ENCODE measurements at regions not wholly inside any gene's neighbourhood (a gene's known extent, or its start where the extent isn't known, plus 50 kb on each side); places are given as distances from the start of the nearest gene placed in this dataset.

DNA sequence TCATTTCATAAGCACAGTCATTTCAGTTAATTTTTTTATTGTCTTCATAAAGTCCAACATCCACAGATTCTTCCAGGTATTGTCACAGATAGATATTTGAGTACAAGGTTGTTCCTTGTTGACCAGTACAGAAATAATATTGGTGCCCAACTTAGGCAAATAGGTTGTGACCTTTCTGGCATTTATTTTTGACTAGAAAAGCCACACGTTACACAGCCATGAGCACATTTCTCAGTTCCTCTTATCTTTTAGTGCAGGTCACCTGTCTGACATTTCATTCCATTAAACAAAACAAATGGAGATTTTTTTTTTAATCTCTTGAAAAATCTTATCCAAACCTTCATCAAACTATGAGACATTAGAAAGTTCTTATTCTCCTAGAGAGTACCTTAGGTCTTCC lies 428.8 kb downstream of the ZNF521 start:
- no peaks in the 10 kb centered on the region for H3K27me3 Mint-ChIP-seq
- ATAC-seq (replicated peaks) (no peak), DNase-seq (no peak)
- H3K9me3 Mint-ChIP-seq: peaks cover 0 to 2% of the 10 kb centered on the region in 2 donors
- H3K4me3 Mint-ChIP-seq: no peak overlapping the region
- H3K27ac Mint-ChIP-seq: no peak overlapping the region
- H3K36me3 Mint-ChIP-seq (ENCODE audit: insufficient read depth): no peaks in the 10 kb centered on the region
- H3K4me1 Mint-ChIP-seq (ENCODE audit: low read depth in 2 of 2): no peaks in the 10 kb centered on the region

DNA sequence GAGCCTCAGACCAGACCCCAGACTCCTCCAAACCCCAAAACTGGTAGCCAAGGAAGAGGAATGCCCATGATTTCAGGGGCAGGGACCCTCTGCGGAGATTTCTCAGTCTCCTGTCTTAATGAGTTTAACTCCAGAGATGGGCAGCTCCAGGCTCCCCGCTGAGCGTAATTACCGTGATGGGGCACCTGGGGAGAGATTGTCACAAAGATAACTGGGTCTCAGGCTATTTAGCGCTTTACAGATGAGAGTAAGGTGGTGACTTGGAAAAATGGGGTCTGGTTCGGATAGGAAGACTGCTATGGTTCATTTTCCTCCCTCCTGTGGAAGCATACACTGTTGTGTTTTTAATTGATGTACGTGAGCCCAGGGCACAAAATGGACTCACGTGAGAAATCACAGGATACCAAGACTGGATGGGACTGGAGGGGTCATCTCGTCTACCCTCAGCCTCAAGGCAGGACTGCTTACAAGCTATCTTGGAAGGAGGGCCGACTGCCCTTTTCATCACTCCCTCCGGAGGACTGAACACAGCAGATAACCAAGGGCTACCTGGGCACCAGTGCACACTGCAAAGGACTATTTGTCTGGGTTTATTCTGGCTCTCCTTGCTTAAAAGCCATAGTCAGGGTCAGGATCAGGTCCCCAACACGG lies 427.8 kb downstream of the ZNF521 start:
- DNase-seq (no peak), ATAC-seq (replicated peaks) (no peak)
- Mint-ChIP-seq H3K36me3 (ENCODE audit: insufficient read depth) (no peaks in the 10 kb centered on the region), H3K27me3 (peaks cover 0 to 5% of the 10 kb centered on the region in 2 donors), H3K9me3 (peaks cover 0 to 2% of the 10 kb centered on the region in 2 donors), H3K4me3 (no peak overlapping the region), H3K27ac (no peak overlapping the region), H3K4me1 (ENCODE audit: low read depth in 2 of 2) (no peaks in the 10 kb centered on the region)

DNA sequence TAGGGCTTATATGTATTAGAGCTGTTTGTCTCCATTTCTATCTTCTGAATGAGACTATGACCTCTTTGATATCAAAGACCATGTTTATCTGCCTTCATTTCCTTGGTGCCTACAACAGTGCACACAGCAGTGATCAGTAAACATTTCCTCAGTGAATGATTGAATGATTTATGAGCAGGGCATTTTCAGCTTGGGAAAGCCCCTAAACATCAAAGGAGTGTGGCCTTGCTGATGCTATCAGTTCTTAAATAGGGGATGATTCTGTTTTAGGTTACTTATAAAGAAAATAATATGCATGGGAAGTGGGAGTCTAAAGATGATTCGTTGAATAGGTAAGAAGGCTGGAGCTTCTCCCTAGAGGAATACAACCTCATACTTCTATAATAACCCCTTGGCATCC lies 425.3 kb downstream of the ZNF521 start:
- ATAC-seq (replicated peaks): no peak
- no peaks in the 10 kb centered on the region for H3K4me1 Mint-ChIP-seq (ENCODE audit: low read depth in 2 of 2)

DNA sequence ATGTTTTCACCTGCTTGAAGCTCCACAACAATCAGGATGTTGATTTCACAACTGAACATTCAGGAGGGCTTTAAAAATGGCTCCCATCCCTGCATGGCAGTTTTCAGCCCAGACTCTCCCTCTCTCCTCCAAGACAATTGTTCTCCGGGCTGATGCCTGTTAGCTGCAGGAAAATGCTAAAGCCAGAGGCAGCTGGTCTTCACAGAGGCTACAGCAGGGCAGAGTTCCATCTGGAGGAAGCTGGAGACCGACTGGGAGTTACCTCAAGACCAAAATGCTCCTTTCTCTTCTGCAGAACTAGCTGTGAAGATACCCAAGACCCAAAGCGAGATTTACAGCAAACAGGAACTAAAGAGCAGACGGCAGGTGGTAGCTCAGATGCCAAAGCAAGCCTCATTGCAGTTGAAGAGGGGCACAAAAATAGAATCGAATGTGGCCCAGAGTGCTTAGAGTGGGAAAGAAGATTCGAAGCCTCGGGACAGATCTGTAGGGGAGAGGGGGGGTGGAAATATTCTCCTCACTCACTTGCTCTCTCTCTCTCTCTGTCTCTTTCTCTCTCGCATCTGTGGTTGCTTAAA lies 423.6 kb downstream of the ZNF521 start:
- H3K9me3 Mint-ChIP-seq: peaks cover 0 to 4% of the 10 kb centered on the region in 2 donors
- DNase-seq (no peak), ATAC-seq (replicated peaks) (no peak)
- no peaks in the 10 kb centered on the region for H3K4me1 Mint-ChIP-seq (ENCODE audit: low read depth in 2 of 2)
- no peak overlapping the region for H3K27ac Mint-ChIP-seq
- peaks cover 0 to 5% of the 10 kb centered on the region in 2 donors for H3K27me3 Mint-ChIP-seq
- H3K4me3 Mint-ChIP-seq: no peak overlapping the region
- H3K36me3 Mint-ChIP-seq (ENCODE audit: insufficient read depth): no peaks in the 10 kb centered on the region

More for the DNA sequence above, 425.3 kb downstream of the ZNF521 start:
- peaks cover 0 to 4% of the 10 kb centered on the region in 2 donors for H3K9me3 Mint-ChIP-seq
- H3K4me3 Mint-ChIP-seq: no peak overlapping the region
- H3K27me3 Mint-ChIP-seq: peaks cover 0 to 5% of the 10 kb centered on the region in 2 donors
- DNase-seq: no peak
- no peak overlapping the region for H3K27ac Mint-ChIP-seq
- H3K36me3 Mint-ChIP-seq (ENCODE audit: insufficient read depth): no peaks in the 10 kb centered on the region

DNA sequence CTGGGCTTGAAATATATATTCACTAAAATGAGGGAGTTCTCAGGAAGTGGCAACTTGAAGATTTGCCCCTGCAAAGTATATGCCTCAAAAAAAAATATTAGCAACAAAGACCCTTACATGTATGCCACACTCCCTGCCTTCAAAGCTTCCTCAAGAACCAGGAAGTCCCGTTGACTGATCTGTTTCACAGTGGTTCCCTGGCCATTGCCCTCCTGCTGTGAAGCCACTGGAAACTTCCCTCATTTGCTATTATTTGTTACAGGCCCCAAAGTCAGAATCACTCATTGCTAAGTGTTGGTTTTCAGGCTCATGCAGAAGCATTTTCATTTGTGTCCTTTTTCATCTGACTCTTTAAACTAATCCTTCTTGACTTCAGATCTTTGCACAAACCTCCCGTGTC lies 421.5 kb downstream of the ZNF521 start:
- H3K27me3 Mint-ChIP-seq: peaks cover 0 to 5% of the 10 kb centered on the region in 2 donors
- no peak for DNase-seq
- no peak overlapping the region for H3K4me3 Mint-ChIP-seq
- H3K27ac Mint-ChIP-seq: no peak overlapping the region
- H3K9me3 Mint-ChIP-seq: peaks cover 0 to 4% of the 10 kb centered on the region in 2 donors
- H3K4me1 Mint-ChIP-seq (ENCODE audit: low read depth in 2 of 2): no peaks in the 10 kb centered on the region
- ATAC-seq (replicated peaks): no peak
- H3K36me3 Mint-ChIP-seq (ENCODE audit: insufficient read depth): no peaks in the 10 kb centered on the region

DNA sequence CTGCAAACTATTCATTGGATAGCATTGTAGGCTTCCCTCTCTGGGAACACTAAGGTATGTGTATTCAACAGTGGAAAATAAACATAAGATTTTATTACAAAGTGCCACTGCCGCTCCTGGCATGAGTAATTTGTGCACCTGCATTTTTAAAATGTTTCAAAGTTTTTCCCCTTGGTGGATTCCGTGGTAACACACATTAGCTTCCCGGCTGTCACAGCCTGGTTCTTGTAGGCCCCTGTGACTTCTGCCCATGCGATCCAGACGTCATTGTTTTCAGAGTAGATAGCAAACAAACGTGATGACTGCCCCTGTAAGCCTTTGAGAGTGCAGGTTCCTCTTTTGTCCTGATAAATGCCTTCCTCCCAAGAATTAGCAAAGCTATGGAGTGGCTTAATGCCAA lies 421.0 kb downstream of the ZNF521 start:
- no peak for DNase-seq
- no peak for ATAC-seq (replicated peaks)
- Mint-ChIP-seq H3K27me3 (peaks cover 0 to 5% of the 10 kb centered on the region in 2 donors), H3K4me3 (no peak overlapping the region), H3K9me3 (peaks cover 0 to 4% of the 10 kb centered on the region in 2 donors), H3K36me3 (ENCODE audit: insufficient read depth) (no peaks in the 10 kb centered on the region), H3K4me1 (ENCODE audit: low read depth in 2 of 2) (no peaks in the 10 kb centered on the region), H3K27ac (no peak overlapping the region)

DNA sequence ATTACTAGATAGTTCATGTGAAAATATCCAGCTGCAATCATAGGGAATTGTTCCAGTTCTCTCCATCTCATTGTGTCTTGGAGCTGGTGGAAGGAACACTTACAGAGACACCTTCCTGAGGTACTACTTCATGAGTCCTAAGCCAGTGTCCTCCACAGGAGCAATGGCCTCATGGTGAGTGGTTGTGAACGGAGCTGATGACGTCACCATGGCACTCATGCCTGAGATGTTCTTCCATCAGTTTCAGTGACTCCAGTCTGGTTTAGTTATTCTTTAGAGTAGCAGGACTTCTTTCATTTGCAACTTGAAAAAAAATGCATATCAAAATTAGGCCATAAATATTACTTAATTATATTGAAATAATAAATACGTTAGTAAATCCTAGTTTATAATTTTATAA lies 418.6 kb downstream of the ZNF521 start:
- ATAC-seq (replicated peaks) (no peak), DNase-seq (no peak)
- Mint-ChIP-seq H3K27ac (no peak overlapping the region), H3K36me3 (ENCODE audit: insufficient read depth) (no peaks in the 10 kb centered on the region), H3K9me3 (peaks cover 0 to 2% of the 10 kb centered on the region in 2 donors), H3K27me3 (peaks cover 0 to 4% of the 10 kb centered on the region in 2 donors), H3K4me3 (no peak overlapping the region), H3K4me1 (ENCODE audit: low read depth in 2 of 2) (no peaks in the 10 kb centered on the region)

DNA sequence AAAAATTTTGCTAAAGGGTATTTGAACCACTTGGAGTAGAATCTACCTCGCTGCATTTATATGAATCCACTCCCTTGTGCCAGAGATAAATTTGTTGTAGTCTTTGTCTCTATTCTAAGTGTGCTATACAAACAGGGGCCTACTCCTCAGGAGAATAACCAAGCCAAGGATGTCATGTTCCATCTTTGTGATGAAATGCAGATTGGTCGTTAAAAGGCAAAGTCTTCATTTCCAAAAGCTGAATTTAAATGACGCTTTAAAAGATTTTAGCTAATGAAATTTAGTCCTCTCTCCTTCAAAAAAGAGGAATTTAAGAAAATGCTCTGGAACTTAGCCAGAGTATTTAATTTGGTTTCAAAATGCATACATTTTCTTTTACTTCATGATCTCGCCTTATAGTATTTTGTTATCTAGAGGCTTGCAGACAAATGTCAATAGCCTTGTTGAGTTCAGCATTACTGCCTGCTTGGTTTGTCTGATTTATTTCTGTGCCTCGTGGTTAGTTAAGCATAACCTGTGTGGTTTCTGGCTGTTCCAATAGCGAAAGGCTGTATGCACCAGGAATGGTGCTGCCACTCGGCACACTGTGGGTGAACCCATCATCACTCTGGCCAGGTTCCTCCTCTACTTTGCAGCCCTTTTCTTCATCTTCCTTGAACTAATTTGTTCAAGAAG lies 417.6 kb downstream of the ZNF521 start:
- ATAC-seq (replicated peaks): no peak
- no peaks in the 10 kb centered on the region for H3K27me3 Mint-ChIP-seq
- H3K27ac Mint-ChIP-seq: no peak overlapping the region
- no peak overlapping the region for H3K4me3 Mint-ChIP-seq
- no peaks in the 10 kb centered on the region for H3K4me1 Mint-ChIP-seq (ENCODE audit: low read depth in 2 of 2)
- no peak for DNase-seq
- H3K36me3 Mint-ChIP-seq (ENCODE audit: insufficient read depth): no peaks in the 10 kb centered on the region
- peaks cover 0 to 2% of the 10 kb centered on the region in 2 donors for H3K9me3 Mint-ChIP-seq

DNA sequence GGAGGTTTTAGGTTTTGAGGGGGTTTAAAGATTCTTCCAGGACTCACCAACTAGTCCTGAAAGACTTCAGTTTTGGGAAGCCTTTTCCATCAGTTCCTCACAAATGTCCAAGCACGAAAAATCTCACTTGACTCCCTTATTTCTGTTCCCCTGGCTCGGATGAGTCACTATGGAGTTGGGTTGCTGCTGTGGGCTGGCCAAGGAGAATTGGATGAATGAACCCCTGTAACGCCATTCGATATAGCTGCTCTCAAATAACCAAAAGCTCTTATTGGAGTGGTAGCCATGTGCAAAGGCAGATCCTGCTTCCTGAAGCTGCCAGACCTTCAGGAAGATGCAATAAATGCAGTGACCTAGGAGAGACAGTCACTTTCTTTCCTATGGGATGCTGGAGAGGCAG lies 417.0 kb downstream of the ZNF521 start:
- ATAC-seq (replicated peaks) (no peak), DNase-seq (no peak)
- Mint-ChIP-seq H3K27me3 (no peaks in the 10 kb centered on the region), H3K27ac (no peak overlapping the region), H3K36me3 (ENCODE audit: insufficient read depth) (no peaks in the 10 kb centered on the region), H3K4me3 (no peak overlapping the region), H3K4me1 (ENCODE audit: low read depth in 2 of 2) (no peaks in the 10 kb centered on the region), H3K9me3 (peaks cover 0 to 2% of the 10 kb centered on the region in 2 donors)

DNA sequence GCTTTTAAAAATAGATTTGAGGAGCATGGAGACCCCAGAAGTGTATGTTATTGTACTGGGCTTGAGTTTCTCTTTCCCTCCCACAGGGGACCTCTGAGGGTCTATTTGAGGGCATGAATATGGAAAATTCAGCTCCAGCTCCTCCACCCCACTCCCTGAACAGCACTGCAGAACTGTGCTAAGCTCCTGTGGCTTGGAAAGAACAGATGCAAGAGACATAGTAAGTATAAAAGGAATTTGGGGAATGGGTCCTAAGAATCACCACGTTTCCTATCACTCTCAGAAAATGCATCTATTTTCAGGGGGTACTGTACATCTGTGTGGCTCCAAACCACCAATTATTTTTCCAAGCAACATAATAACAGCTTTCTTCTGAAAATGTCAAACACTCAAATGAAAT lies 416.1 kb downstream of the ZNF521 start:
- Mint-ChIP-seq H3K4me3 (no peak overlapping the region), H3K27ac (no peak overlapping the region), H3K9me3 (no peaks in the 10 kb centered on the region), H3K27me3 (no peaks in the 10 kb centered on the region), H3K4me1 (ENCODE audit: low read depth in 2 of 2) (no peaks in the 10 kb centered on the region), H3K36me3 (ENCODE audit: insufficient read depth) (no peaks in the 10 kb centered on the region)
- DNase-seq (no peak), ATAC-seq (replicated peaks) (no peak)

DNA sequence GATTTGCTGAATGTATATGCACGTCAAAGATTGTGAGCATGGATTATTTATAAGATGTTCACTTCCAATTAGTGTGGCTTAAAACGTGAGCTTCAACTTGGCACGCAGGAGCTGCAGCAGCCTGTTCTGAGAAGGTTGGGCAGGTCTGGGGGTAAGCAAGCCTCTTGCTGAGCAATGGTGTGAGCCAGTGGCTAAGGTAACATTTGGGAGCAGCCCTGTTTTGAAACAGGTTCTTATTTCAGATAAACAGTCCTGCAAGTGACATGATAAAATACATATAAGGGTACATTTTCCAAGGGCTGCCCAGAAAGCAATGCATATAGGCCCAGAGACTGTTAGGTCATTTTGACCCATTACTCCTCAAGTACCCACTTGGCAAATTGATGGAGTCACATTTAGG lies 415.3 kb downstream of the ZNF521 start:
- Mint-ChIP-seq H3K27ac (no peak overlapping the region), H3K9me3 (no peaks in the 10 kb centered on the region), H3K4me3 (no peak overlapping the region), H3K36me3 (ENCODE audit: insufficient read depth) (no peaks in the 10 kb centered on the region), H3K4me1 (ENCODE audit: low read depth in 2 of 2) (no peaks in the 10 kb centered on the region), H3K27me3 (no peaks in the 10 kb centered on the region)
- ATAC-seq (replicated peaks) (no peak), DNase-seq (no peak)

DNA sequence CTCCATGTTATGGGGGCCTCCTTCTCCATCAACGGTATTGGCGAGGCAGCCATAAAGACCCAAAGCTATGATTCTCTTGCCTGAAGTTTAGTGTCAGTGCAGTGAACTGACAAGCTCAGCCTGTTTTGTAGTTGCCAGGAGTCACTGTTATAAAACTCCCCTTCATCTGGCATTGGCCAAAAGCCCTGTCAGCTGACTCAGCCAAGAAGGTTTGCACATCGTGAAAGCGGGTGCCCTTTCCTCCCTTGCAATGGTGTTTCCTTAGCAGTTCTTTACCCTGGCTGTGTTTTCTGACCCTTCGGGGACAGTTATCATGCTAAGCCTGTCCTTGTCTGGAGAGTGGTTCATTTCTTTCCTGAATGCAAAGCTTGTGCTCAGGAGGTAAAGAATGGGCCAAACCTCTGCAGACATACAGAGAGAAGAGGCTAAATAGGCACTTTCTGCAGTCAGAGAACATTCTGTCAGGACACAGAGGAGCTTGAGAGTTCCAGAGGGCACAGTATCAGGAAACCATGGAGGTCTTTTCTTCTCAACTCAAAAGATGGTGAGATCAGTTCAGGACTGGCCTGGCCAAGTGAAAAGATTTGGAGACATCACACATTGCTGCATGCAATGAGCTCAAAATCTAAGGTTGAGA lies 414.2 kb downstream of the ZNF521 start:
- no peak overlapping the region for H3K4me3 Mint-ChIP-seq
- H3K4me1 Mint-ChIP-seq (ENCODE audit: low read depth in 2 of 2): no peaks in the 10 kb centered on the region
- H3K27me3 Mint-ChIP-seq: no peaks in the 10 kb centered on the region
- H3K9me3 Mint-ChIP-seq: no peaks in the 10 kb centered on the region
- ATAC-seq (replicated peaks) (no peak), DNase-seq (no peak)
- H3K36me3 Mint-ChIP-seq (ENCODE audit: insufficient read depth): no peaks in the 10 kb centered on the region
- no peak overlapping the region for H3K27ac Mint-ChIP-seq

DNA sequence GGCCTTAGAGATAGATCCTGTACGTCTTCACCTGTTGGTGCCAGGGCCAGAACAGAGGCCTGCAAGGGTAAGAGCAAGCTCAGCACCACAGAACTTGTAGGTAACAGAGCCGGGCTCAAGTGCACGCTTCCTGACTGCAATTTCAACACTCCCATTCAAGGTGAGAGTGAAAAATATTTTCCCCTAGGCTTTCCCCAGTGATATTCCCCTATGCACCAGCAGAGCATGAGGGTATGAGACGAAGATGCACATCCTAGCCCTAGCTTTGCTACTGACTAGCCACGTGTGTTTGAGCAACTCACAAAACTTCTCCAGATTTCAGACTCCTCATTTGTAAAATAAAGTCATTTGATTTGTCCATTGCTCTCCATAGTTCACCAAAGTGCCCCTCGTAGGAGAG lies 411.6 kb downstream of the ZNF521 start:
- ATAC-seq (replicated peaks) (no peak), DNase-seq (no peak)
- H3K27me3 Mint-ChIP-seq: no peaks in the 10 kb centered on the region
- no peaks in the 10 kb centered on the region for H3K36me3 Mint-ChIP-seq (ENCODE audit: insufficient read depth)
- H3K9me3 Mint-ChIP-seq: no peaks in the 10 kb centered on the region
- H3K4me1 Mint-ChIP-seq (ENCODE audit: low read depth in 2 of 2): no peaks in the 10 kb centered on the region
- no peak overlapping the region for H3K27ac Mint-ChIP-seq
- H3K4me3 Mint-ChIP-seq: no peak overlapping the region
